SHP77 treated with DMSO at 0.1 percent for 48 hours (cell line): ENCODE measurements at regions not wholly inside any gene's neighbourhood (a gene's known extent, or its start where the extent isn't known, plus 50 kb on each side); places are given as distances from the start of the nearest gene placed in this dataset.

Experiments
- DNase-seq: peaks from one replicate; lab custom pipeline; 2025; lab: John Stamatoyannopoulos, UW

DNA sequence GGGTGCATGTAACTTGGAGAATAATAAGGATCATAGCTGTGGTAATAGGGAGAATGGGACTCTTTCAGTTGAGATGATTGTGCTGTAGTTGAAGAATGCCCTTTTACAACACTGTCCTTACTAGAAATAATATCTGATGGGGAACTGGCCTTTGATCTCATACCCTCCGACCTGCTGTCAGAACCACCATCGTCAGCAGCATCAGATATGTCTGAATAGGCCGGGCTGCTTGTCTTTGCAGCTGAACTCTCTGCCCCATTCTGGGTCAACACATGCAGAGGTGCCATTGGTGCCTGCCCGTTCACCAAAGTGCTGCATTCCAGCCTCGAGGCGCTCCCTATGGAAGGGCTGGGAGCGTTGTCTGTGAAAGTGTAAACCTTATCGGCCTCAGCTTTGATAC is 99.1 kb downstream of the ZNF608 start:
- DNase-seq = no peak

DNA sequence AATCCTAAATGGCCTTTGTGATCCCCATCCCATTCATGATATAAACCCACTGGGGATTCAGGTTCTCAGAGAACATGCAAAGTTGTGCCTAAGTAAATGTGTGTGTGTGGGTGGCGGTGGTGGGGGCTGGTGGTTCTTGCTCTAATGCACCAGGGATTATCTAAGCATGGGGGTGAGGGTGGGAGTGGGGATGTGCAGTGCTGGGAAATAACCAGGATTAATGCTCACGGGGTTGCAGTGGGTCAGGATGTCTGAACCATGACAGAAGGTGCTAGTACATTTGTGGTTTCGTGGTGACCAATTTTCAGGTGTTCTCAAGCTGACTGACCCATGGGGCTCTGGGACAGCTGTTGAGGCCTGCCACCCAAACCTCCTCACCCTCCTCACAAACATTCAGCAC is 101.0 kb downstream of the ZNF608 start:
- DNase-seq = no peak

DNA sequence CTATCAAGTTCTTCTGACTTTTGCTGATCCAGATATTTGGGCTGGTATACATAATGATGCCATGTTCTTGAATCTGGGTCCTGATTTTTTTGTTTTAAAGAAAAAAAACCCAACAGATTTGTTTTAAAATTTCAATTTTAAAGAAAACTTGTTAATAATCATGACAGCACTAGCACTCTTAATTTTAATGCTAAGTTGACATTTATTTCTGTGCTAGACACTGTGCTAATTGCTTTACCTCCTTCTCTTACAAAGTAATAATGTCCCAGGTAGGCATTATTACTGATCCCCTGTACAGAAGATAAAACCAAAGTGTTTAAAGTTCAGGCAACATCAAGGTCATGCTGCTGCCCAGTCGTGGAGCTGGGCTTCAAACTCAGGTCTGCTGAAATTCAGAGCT is 101.9 kb downstream of the ZNF608 start:
- no peak for DNase-seq

DNA sequence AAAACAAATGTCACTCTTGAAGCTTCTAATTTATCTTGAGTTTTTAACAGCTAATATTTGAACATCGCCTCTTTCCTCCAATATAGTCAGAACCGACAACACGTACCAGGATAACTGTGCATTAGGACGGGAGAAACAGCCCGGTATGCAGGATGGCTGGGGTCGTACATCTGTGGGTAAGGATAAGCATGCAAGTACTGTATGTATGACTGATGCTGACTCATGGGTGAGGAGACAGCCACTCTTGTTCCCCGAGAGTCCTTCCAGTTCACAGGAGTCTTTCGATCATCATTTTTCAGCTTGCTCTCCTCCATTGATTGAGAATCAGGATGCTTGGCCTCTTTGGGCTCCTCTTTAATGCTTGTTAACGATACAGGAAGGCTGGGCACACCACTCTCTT is 102.3 kb downstream of the ZNF608 start:
- DNase-seq = no peak

DNA sequence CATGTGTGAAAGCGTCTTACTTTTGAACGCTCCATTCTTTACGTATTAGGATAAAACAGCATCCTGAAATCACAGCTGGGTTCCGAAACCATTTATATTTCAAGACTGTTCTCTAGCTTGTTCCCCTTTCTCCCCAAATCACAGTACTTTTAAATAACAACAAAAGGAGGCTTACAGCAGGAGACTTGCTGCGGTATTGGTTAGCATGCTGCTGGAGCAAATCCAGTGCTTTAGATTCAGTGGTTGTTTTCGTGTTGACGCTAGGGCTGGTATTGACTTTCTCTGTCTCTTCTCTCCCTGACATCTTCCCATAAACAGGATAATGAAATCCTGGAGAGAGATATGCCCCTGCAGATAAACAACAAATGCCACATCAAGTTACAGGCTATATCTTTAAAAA is 103.1 kb downstream of the ZNF608 start:
- no peak for DNase-seq

DNA sequence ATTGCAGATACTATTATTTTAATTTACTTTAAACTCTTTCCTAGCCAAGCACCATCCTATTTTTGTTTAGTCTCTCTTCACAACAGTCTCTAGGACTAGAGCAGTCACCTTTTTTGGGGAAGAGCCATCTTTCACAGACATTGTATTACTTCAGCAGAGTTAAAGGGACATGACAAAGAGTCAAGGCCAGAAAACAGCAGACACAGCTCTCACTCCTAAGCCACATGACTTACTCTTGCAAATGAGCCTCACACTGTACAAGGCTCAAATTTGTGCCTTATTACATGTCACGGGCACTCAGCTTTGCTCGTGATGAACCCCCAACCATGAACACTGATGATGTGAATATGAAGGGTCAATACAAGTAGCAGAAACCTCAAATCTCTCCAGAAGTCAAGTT is 104.3 kb downstream of the ZNF608 start:
- no peak for DNase-seq

DNA sequence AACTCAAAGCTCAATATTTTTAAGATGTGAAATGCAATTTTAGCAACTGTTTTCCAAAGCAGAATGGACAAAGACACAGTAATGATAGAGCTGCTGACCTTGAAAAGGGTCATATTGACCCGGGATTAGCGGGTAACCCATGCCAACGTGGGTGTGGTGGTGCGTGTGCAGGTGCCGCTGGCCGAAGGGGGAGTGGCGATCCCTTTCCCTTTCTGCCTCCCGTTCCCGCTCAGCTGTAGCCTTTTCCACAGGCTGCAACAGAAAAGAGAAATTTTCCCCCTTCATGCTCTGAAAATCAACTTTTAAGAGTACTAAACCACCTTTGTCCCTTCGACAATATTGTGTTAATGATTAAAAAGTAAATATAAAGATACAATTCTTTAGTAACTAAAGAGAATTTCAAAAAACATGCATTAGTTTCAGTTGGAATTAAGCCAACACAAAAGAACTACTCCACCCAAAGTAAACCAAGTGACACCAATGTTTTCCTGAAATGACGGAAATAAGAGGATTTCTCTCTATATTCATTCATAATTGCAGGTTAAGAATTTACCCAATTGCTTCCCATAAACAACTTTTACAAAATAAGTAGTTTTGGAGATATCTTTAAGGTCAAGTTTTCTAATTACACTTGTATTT is 105.2 kb downstream of the ZNF608 start:
- DNase-seq = peak; percentile 65

DNA sequence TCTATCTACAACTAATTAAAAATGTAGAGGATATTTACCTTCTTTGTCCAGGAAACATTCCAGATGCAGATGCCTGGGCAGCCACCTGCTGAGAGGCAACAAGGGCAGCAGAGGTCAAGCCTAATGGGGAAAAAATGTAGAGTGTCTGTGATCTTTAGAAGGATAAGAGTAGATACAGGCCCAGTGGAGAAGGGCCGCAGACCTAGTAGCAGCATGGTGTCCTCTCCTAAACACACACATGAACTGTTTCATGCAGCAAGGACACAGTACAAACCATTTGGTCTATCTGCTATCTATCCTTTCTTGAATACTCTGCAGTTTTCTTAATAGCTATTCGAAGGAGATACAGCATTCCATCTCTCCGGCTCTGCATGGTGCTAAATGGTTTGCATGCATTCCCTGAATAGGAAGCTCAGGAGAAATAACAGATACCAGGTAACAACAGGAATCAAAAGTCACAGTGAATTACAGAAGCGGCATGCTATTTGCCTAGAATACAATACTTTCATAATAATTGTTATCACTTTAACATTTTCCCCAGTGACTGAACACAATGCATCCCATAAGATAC is 107.3 kb downstream of the ZNF608 start:
- no peak for DNase-seq

DNA sequence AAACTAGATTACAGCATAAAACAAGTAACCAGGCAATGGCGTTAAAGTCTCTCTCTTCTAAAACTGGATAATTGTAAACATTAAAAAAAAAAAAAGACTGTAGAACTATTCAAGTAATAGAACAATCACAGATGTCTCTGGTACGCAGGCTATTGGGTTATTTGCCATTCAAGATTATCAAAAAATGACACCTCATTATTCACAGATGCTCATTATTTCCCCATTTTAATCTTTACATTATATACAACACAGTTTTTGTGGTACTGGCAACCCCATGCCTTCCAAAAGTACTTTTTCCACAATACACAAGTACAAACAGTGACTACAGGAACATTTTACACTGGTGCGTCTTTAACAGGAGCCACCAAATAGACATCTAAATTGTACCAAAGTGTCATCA is 109.4 kb downstream of the ZNF608 start:
- DNase-seq = no peak

DNA sequence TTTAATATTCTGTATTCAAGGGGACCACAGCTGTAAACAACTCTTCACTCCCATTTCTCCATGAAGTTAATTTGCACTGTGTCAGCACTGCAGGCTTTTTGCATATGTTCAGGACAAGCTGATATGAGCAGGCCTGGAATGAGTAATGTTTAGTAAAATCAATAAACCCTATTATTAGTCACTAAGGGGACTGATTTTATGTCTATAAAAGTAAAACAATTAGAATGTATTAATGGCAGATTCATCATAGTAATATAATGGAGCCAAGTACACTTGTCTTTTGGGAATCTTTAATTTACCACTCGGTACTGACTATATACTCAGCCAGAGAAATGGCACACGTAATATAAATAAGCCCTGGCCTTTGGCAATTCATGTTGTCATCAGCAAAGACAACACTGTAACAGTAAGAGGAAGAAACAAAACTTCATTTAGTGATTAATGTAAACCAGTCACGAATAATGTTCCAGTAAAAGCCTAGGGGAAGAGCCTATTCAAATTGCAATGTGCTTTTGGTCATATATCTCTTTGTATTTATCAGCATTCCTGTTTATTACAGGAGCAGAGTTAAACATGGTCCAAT is 111.6 kb downstream of the ZNF608 start:
- DNase-seq = no peak

DNA sequence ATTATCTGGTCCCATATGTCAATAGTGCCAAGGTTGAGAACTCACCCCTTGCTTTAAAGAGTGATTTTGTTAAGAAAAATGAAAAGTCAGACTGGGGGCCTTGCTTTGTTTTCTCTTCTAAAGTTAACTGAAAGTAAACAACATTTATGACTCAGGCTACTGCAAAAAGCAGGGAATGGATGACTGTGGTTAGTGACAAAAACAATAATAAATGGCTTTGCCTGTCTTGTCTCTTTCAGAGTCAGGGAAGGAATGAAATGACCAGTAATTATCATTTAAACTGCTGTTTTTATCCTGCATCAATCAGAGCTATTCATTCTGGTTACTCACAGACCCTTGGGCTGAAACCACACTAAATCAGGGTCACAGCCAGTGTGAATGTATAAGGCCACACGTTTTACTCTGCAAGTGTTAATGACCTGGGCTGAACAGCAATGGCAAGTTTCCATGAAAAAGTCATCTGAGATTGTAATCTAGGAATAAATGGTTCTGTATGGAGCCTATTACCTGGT is 112.2 kb downstream of the ZNF608 start:
- DNase-seq = no peak

DNA sequence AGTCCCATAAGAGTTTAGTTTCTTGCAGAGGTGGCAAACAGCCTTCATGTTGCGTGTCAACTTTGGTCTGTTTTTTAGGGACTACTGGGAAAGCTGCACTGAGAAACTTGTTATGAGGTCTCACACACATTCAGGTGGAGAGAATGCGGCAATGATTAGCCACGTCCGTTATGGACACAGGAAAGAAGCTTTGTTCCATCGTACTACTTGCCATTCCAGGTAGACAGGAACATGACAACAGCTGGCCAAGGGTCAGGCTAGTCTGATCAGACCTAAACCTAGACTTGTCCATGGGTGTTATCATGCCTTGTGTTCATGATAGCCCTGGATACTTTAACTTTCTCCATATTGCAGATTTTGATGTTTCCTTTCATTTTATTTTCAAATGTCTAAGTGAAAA is 113.2 kb downstream of the ZNF608 start:
- no peak for DNase-seq

DNA sequence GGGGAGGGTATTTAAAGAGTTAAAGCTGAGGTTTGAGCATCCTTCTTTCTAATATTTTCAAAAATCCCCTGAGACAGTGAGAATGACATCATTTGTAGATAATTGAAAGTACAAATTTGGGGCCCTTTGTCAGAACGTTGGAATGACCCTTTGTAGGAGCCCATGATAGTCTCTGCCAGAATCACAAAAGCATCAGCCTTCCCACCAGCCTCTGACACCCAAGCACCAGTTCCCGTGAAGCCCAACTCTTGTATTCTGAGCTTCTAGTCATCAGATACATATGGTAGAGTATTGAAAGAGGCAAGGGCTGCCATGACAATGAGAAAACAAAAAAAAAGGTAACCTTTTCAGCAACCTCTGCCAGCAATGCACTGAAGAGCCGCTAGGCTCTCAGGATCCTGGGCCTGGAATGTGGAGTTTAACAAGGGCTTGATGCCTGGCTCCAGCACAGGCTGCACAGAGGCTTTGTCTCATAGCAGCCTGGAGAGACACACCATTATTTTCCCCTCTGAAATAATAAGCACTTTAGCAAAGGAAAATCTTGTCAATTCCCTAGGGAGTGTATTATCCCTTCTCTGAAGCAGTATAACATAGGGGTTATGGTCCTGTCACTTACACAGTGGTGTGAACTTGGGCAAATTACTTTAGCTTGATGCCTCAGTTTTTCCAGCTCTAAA is 114.4 kb downstream of the ZNF608 start:
- DNase-seq = no peak

DNA sequence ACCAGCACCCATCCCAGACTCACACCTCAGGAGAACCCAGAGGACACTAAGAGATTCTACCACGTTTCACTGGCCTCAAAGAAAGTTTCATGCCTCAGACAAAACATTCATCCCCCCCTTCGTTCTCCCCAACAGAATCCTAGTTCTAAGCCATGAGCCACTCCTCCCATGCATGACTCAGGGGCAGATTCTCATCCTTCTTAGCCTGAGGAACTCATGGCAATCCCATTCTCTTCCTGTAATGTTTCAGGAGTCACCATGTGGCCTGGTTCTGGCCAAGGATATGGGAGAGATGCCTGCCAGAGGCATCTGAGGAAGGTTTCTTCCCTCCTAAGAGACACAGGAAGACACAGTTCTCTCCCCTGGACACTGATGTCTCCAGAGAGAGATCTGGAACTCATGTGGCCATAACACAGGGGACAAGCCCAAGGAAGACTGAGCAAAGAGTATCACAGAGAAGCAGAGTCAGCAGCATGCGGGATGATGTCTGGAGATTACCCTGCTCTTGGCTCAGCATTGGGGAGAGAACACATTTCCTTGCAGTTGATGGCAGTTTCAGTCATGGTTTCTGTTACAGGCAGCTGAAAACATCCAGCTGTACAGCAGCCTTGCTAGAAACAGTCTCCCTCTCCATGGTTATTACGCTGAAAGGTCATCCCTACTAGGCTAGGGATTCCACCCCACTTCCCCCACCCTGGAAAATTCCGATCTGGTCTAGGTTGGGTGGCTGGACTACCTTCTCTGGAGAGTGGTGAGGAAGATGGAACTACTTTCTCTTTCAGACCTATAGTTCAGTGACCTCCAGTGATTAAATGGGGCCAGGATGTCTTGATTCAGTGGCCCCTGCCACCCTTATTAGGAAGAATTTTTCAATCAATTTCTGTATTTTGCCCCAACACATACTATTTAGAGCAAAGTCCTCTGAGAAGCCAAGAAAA is 115.4 kb downstream of the ZNF608 start:
- no peak for DNase-seq

DNA sequence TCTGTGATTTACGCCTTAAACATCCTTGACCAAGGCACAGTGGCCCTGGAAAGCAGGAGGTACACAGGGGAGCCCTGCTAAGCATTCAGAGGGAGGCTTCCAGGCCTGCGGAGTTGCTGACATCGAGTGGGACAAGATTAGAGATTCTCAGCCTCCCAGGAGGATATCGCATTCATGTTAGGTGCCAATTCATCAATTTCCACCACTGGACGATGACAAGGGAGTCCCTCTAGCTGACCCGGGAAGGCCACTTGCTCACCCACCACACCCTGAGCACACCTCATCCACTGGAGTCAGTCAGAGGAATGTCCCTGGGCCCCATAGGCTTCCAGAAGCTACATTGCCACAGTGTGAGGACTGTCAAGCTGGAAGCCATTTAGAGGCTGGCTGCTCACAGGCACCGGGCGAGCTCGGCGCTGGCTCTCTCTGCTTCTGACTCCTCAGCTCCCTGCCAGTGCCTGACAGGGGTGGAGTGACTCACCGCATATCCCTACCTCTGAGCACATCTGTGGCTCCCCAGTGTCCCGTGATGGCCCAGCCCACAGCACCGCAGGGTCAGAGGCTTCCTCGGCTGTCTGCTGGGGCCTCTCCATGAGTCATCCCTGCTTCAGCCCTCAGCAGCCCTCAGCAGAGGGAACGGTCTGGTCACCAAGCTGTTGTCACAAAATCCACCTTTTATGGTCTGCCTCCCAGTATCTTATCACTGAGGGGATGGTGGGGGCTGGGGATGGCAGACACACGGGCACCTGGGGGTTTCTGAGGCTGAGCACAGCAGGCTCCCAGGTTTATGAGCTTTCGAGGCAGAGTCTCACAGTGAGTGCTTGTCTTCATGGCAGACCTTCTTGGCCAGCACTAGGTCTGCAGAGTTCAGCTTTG is 117.5 kb downstream of the ZNF608 start:
- DNase-seq = peak; percentile 58

DNA sequence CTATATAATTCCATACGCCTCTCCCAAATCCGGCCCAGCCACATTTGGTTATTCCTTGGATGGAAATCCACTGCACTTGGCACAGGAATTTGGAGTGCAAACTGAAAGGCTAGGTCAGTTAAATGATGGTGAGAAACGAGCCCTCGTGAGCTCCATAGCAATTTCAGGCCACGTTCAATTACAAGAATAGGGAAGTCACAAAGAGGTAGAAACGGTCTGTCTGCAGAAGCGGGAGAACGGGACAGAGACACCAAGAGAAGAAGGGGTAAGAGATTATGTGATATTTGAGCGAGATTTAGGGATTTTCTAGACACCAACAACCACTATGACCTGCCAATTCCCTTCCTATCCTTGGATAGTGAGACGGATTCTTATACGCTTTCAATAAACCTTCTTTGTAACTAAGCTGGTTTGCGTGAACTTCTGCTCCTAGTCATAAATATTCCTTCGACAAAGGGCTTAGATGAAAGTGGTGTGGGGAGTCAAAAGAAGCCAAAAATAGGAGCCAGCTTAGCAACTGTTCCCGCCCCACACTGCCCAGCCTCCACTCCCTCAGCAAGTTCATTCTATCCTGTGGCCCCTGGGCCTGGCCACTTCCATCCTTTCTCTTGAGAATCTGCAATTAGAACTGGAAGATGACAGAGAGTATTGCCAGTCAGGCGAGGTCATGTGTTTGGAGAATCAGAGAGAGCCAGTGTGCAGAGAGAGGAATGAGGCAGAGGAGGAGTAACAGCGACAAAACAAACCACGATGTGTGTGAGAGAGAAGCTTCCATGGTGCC is 118.4 kb downstream of the ZNF608 start:
- DNase-seq = no peak

DNA sequence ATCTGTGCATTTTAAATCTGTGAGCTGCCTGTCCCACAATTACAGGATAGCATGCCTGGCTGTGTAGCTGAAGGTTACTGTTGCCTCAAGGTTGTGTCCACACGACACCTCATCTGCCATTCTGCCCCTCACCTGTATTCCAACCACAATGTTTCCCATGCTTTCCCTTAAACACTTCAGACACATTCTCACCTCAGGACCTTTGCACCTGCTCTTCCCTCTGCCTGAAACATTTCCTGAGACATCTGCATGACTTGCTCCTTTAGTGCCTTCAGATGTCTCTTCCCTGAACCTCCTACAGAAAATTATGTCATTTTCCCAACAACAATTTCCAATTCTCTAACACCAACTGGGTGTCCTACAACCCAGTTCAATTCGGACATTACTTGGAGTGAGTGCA is 120.4 kb downstream of the ZNF608 start:
- no peak for DNase-seq

DNA sequence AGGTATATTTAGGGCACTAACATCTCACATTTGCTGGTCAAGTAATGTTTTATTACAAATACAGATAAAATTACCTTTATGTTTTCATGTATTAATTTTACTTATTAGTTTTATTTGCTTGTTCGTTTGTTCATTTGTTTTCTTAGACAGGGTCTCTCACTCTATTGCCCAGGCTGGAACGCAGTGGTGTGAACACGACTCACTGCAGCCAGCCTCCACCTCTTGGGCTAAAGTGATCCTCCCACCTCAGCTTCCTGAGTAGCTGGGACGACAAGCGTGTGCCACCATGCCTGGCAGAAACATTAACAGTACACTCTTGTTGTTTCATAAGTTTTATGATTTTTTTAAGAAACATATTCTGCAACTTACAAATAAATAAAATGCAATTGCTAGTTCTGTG is 123.2 kb downstream of the ZNF608 start:
- no peak for DNase-seq

DNA sequence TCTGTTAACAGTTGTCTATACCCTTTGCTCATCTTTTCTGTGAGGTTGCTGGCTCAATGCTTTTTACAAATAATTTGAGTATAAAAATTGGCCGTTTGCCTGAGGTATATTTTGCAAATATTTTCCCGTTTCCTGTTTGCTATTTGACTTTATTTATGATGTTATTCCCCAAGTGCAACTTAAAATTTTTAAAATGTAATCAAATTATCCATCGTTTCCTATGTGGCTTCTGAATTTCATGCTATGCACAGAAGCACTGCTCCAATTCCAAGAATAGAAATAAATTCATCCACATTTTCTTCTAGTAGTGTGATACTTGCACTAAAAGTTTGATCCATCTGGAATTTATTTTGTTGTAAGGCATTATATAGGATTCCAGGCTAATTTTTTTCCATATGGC is 123.6 kb downstream of the ZNF608 start:
- DNase-seq = no peak

DNA sequence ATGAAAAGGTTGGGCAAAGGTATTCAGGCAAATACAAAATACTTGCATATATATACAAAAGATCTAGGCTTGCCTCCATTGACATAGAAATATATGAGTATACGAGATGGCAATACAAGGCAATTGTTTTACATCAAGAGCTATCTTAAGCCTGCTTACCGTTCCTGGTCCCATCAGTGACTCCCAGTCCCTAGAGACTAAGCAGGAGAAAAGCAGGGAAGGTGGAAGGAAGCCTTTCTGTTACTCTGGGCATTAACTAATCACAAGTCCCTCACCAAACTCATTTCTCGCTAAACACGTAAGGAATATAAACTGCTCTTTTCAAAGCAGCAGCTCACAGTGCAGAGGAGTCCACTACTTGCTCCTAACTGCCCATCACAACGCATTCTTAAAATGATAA is 125.2 kb downstream of the ZNF608 start:
- DNase-seq = no peak
